ENCODE measurements at regions not wholly inside any gene's neighbourhood (a gene's known extent, or its start where the extent isn't known, plus 50 kb on each side); places are given as distances from the start of the nearest gene placed in this dataset.

GRCh38 chr13:91203430-91203829, 144.1 kb upstream of the MIR17HG start:
- H3K36me3 ChIP-seq (ENCODE audit: insufficient read depth, low read length), result no peaks in the 10 kb centered on the region
- H3K4me3 ChIP-seq, result no peak overlapping the region
- no peak overlapping the region for H3K27ac ChIP-seq
- TF ChIP-seq EZH2 (IDR thresholded peaks at IDR 0.05) (no peak), FOXP2 (optimal IDR thresholded peaks at IDR 0.05; ENCODE audit: control extremely low read depth, extremely low read length, insufficient read depth) (no peak), POLR2AphosphoS5 (IDR thresholded peaks at IDR 0.05; ENCODE audit: borderline replicate concordance, low read depth, low read length) (no peak)
- no peaks in the 10 kb centered on the region for H3K9me3 ChIP-seq (ENCODE audit: low read depth, low read length)
- H3K9ac ChIP-seq (ENCODE audit: insufficient read length), result no peak overlapping the region
- no peak for DNase-seq (ENCODE audit: low read depth, low spot score)

- Histone ChIP-seq H3K4me3 (no peak overlapping the region), H3K27ac (no peak overlapping the region), H3K36me3 (ENCODE audit: insufficient read depth, low read length) (no peaks in the 10 kb centered on the region), H3K9me3 (ENCODE audit: low read depth, low read length) (no peaks in the 10 kb centered on the region), H3K9ac (ENCODE audit: insufficient read length) (no peak overlapping the region)
- no peak for DNase-seq (ENCODE audit: low read depth, low spot score)
- TF ChIP-seq FOXP2 (optimal IDR thresholded peaks at IDR 0.05; ENCODE audit: control extremely low read depth, extremely low read length, insufficient read depth) (no peak), POLR2AphosphoS5 (IDR thresholded peaks at IDR 0.05; ENCODE audit: borderline replicate concordance, low read depth, low read length) (no peak), EZH2 (IDR thresholded peaks at IDR 0.05) (no peak)
These were observed 140.2 kb upstream of the MIR17HG start for GRCh38 chr13:91207261-91207660.

GRCh38 chr13:91211510-91211909, 136.0 kb upstream of the MIR17HG start:
- H3K9me3 ChIP-seq (ENCODE audit: low read depth, low read length), result no peaks in the 10 kb centered on the region
- no peak overlapping the region for H3K9ac ChIP-seq (ENCODE audit: insufficient read length)
- no peaks in the 10 kb centered on the region for H3K36me3 ChIP-seq (ENCODE audit: insufficient read depth, low read length)
- H3K27ac ChIP-seq, result no peak overlapping the region
- TF ChIP-seq POLR2AphosphoS5 (IDR thresholded peaks at IDR 0.05; ENCODE audit: borderline replicate concordance, low read depth, low read length) (no peak), EZH2 (IDR thresholded peaks at IDR 0.05) (no peak), FOXP2 (optimal IDR thresholded peaks at IDR 0.05; ENCODE audit: control extremely low read depth, extremely low read length, insufficient read depth) (no peak)
- no peak overlapping the region for H3K4me3 ChIP-seq
- DNase-seq (ENCODE audit: low read depth, low spot score), result no peak

GRCh38 chr13:91212231-91212630, 135.3 kb upstream of the MIR17HG start:
- TF ChIP-seq FOXP2 (optimal IDR thresholded peaks at IDR 0.05; ENCODE audit: control extremely low read depth, extremely low read length, insufficient read depth) (no peak), POLR2AphosphoS5 (IDR thresholded peaks at IDR 0.05; ENCODE audit: borderline replicate concordance, low read depth, low read length) (no peak), EZH2 (IDR thresholded peaks at IDR 0.05) (no peak)
- H3K9me3 ChIP-seq (ENCODE audit: low read depth, low read length), result no peaks in the 10 kb centered on the region
- no peak for DNase-seq (ENCODE audit: low read depth, low spot score)
- H3K27ac ChIP-seq, result no peak overlapping the region
- no peak overlapping the region for H3K9ac ChIP-seq (ENCODE audit: insufficient read length)
- no peak overlapping the region for H3K4me3 ChIP-seq
- no peaks in the 10 kb centered on the region for H3K36me3 ChIP-seq (ENCODE audit: insufficient read depth, low read length)

GRCh38 chr13:91214031-91214430, 133.5 kb upstream of the MIR17HG start:
- Histone ChIP-seq H3K9me3 (ENCODE audit: low read depth, low read length) (no peaks in the 10 kb centered on the region), H3K9ac (ENCODE audit: insufficient read length) (no peak overlapping the region), H3K27ac (no peak overlapping the region), H3K4me3 (no peak overlapping the region), H3K36me3 (ENCODE audit: insufficient read depth, low read length) (no peaks in the 10 kb centered on the region)
- TF ChIP-seq POLR2AphosphoS5 (IDR thresholded peaks at IDR 0.05; ENCODE audit: borderline replicate concordance, low read depth, low read length), result no peak
- no peak for TF ChIP-seq EZH2 (IDR thresholded peaks at IDR 0.05)
- TF ChIP-seq FOXP2 (optimal IDR thresholded peaks at IDR 0.05; ENCODE audit: control extremely low read depth, extremely low read length, insufficient read depth), result no peak
- DNase-seq (ENCODE audit: low read depth, low spot score), result no peak

- H3K36me3 ChIP-seq (ENCODE audit: insufficient read depth, low read length), result no peaks in the 10 kb centered on the region
- no peak overlapping the region for H3K9ac ChIP-seq (ENCODE audit: insufficient read length)
- TF ChIP-seq FOXP2 (optimal IDR thresholded peaks at IDR 0.05; ENCODE audit: control extremely low read depth, extremely low read length, insufficient read depth) (no peak), EZH2 (IDR thresholded peaks at IDR 0.05) (no peak), POLR2AphosphoS5 (IDR thresholded peaks at IDR 0.05; ENCODE audit: borderline replicate concordance, low read depth, low read length) (no peak)
- no peak for DNase-seq (ENCODE audit: low read depth, low spot score)
- no peaks in the 10 kb centered on the region for H3K9me3 ChIP-seq (ENCODE audit: low read depth, low read length)
- H3K4me3 ChIP-seq, result no peak overlapping the region
- H3K27ac ChIP-seq, result no peak overlapping the region
These were observed 130.4 kb upstream of the MIR17HG start for GRCh38 chr13:91216928-91217700.

GRCh38 chr13:91219201-91219600, 128.3 kb upstream of the MIR17HG start:
- H3K9me3 ChIP-seq (ENCODE audit: low read depth, low read length), result no peaks in the 10 kb centered on the region
- H3K27ac ChIP-seq, result no peak overlapping the region
- no peaks in the 10 kb centered on the region for H3K36me3 ChIP-seq (ENCODE audit: insufficient read depth, low read length)
- no peak overlapping the region for H3K4me3 ChIP-seq
- H3K9ac ChIP-seq (ENCODE audit: insufficient read length), result no peak overlapping the region
- TF ChIP-seq EZH2 (IDR thresholded peaks at IDR 0.05), result no peak
- TF ChIP-seq FOXP2 (optimal IDR thresholded peaks at IDR 0.05; ENCODE audit: control extremely low read depth, extremely low read length, insufficient read depth), result no peak
- no peak for TF ChIP-seq POLR2AphosphoS5 (IDR thresholded peaks at IDR 0.05; ENCODE audit: borderline replicate concordance, low read depth, low read length)
- no peak for DNase-seq (ENCODE audit: low read depth, low spot score)

- H3K4me3 ChIP-seq, result no peak overlapping the region
- DNase-seq (ENCODE audit: low read depth, low spot score), result no peak
- no peaks in the 10 kb centered on the region for H3K36me3 ChIP-seq (ENCODE audit: insufficient read depth, low read length)
- no peak overlapping the region for H3K27ac ChIP-seq
- TF ChIP-seq FOXP2 (optimal IDR thresholded peaks at IDR 0.05; ENCODE audit: control extremely low read depth, extremely low read length, insufficient read depth) (no peak), EZH2 (IDR thresholded peaks at IDR 0.05) (no peak), POLR2AphosphoS5 (IDR thresholded peaks at IDR 0.05; ENCODE audit: borderline replicate concordance, low read depth, low read length) (no peak)
- H3K9ac ChIP-seq (ENCODE audit: insufficient read length), result no peak overlapping the region
- H3K9me3 ChIP-seq (ENCODE audit: low read depth, low read length), result no peaks in the 10 kb centered on the region
These were observed 126.6 kb upstream of the MIR17HG start for GRCh38 chr13:91220872-91221271.

GRCh38 chr13:91228108-91228507, 119.4 kb upstream of the MIR17HG start:
- Histone ChIP-seq H3K9me3 (ENCODE audit: low read depth, low read length) (no peaks in the 10 kb centered on the region), H3K9ac (ENCODE audit: insufficient read length) (no peak overlapping the region), H3K27ac (no peak overlapping the region), H3K36me3 (ENCODE audit: insufficient read depth, low read length) (no peaks in the 10 kb centered on the region), H3K4me3 (no peak overlapping the region)
- TF ChIP-seq EZH2 (IDR thresholded peaks at IDR 0.05) (no peak), POLR2AphosphoS5 (IDR thresholded peaks at IDR 0.05; ENCODE audit: borderline replicate concordance, low read depth, low read length) (no peak), FOXP2 (optimal IDR thresholded peaks at IDR 0.05; ENCODE audit: control extremely low read depth, extremely low read length, insufficient read depth) (no peak)
- no peak for DNase-seq (ENCODE audit: low read depth, low spot score)
